ENCODE measurements at regions not wholly inside any gene's neighbourhood (a gene's known extent, or its start where the extent isn't known, plus 50 kb on each side); places are given as distances from the start of the nearest gene placed in this dataset.
"Not testable (repeated sequence)": the region's sequence is repeated elsewhere in the genome, so short reads cannot be mapped to it uniquely, and the experiment has no call there.

GRCh38 chr10:29363930-29364329 lies 75.1 kb downstream of the LYZL1 start:
- DNase-seq (ENCODE audit: low read depth in 1 of 2, low spot score in 1 of 2) = not testable (repeated sequence)

- not testable (repeated sequence) for DNase-seq (ENCODE audit: low read depth in 1 of 2, low spot score in 1 of 2)
Measured at GRCh38 chr10:29366206-29366605, 77.3 kb downstream of the LYZL1 start.

- no peak for DNase-seq (ENCODE audit: low read depth in 1 of 2, low spot score in 1 of 2)
Measured at GRCh38 chr10:29369419-29369818, 80.5 kb downstream of the LYZL1 start.

- no peak for DNase-seq (ENCODE audit: low read depth in 1 of 2, low spot score in 1 of 2)
Measured at GRCh38 chr10:29370097-29371092, 81.5 kb downstream of the LYZL1 start.

GRCh38 chr10:29372920-29373319 lies 84.0 kb downstream of the LYZL1 start:
- no peak for DNase-seq (ENCODE audit: low read depth in 1 of 2, low spot score in 1 of 2)

- DNase-seq (ENCODE audit: low read depth in 1 of 2, low spot score in 1 of 2) = no peak
Measured at GRCh38 chr10:29374162-29374561, 85.3 kb downstream of the LYZL1 start.

GRCh38 chr10:29375888-29376287 lies 87.0 kb downstream of the LYZL1 start:
- no peak for DNase-seq (ENCODE audit: low read depth in 1 of 2, low spot score in 1 of 2)

GRCh38 chr10:29377333-29377961 lies 88.6 kb downstream of the LYZL1 start:
- no peak for DNase-seq (ENCODE audit: low read depth in 1 of 2, low spot score in 1 of 2)

- no peak for DNase-seq (ENCODE audit: low read depth in 1 of 2, low spot score in 1 of 2)
Measured at GRCh38 chr10:29378106-29378505, 89.2 kb downstream of the LYZL1 start.

- no peak for DNase-seq (ENCODE audit: low read depth in 1 of 2, low spot score in 1 of 2)
Measured at GRCh38 chr10:29379208-29379607, 90.3 kb downstream of the LYZL1 start.

GRCh38 chr10:29379777-29380598 lies 91.1 kb downstream of the LYZL1 start:
- DNase-seq (ENCODE audit: low read depth in 1 of 2, low spot score in 1 of 2) = not testable (repeated sequence)

GRCh38 chr10:29380599-29381511 lies 92.0 kb downstream of the LYZL1 start:
- DNase-seq (ENCODE audit: low read depth in 1 of 2, low spot score in 1 of 2) = not testable (repeated sequence)

- no peak for DNase-seq (ENCODE audit: low read depth in 1 of 2, low spot score in 1 of 2)
Measured at GRCh38 chr10:29386342-29386999, 97.6 kb downstream of the LYZL1 start.

- DNase-seq (ENCODE audit: low read depth in 1 of 2, low spot score in 1 of 2) = no peak
Measured at GRCh38 chr10:29387269-29387668, 98.4 kb downstream of the LYZL1 start.

GRCh38 chr10:29388112-29388511 lies 99.2 kb downstream of the LYZL1 start:
- DNase-seq (ENCODE audit: low read depth in 1 of 2, low spot score in 1 of 2) = not testable (repeated sequence)

- DNase-seq (ENCODE audit: low read depth in 1 of 2, low spot score in 1 of 2) = no peak
Measured at GRCh38 chr10:29389493-29389892, 100.6 kb downstream of the LYZL1 start.

GRCh38 chr10:29389935-29390334 lies 101.1 kb downstream of the LYZL1 start:
- DNase-seq (ENCODE audit: low read depth in 1 of 2, low spot score in 1 of 2) = no peak

- peak in 1 of 2 donors; percentile 2 for DNase-seq (ENCODE audit: low read depth in 1 of 2, low spot score in 1 of 2)
Measured at GRCh38 chr10:29392376-29393021, 103.6 kb downstream of the LYZL1 start.

- no peak for DNase-seq (ENCODE audit: low read depth in 1 of 2, low spot score in 1 of 2)
Measured at GRCh38 chr10:29394321-29394932, 105.6 kb downstream of the LYZL1 start.
